Subcutaneous abdominal adipose tissue (tissue), 5 donors: ENCODE measurements at regions not wholly inside any gene's neighbourhood (a gene's known extent, or its start where the extent isn't known, plus 50 kb on each side); places are given as distances from the start of the nearest gene placed in this dataset.

Experiments
- H3K27ac ChIP-seq: one replicate; pipeline ENCODE4 v1.7.0; 2013; ENCODE audit warnings: low read depth, mild to moderate bottlenecking, inconsistent platforms, low read length, moderate library complexity
- H3K27me3 ChIP-seq, 5 donors: one replicate each; pipeline ENCODE4 v1.7.0; 2013; ENCODE audit warnings: low read length in 5 of 5, inconsistent platforms in 1 of 5; ENCODE audit not compliant: control insufficient read depth in 5 of 5, insufficient read depth in 4 of 5
- H3K36me3 ChIP-seq, 5 donors: one replicate each; pipeline ENCODE4 v1.7.0; 2013; ENCODE audit warnings: low read length in 5 of 5; ENCODE audit not compliant: control insufficient read depth in 5 of 5, insufficient read depth in 5 of 5
- H3K4me1 ChIP-seq, 5 donors: one replicate each; pipeline ENCODE4 v1.7.0; 2013; ENCODE audit warnings: low read length in 5 of 5, mild to moderate bottlenecking in 3 of 5, moderate library complexity in 1 of 5; ENCODE audit not compliant: control insufficient read depth in 5 of 5, insufficient read depth in 5 of 5
- H3K4me3 ChIP-seq, 5 donors: one replicate each; pipeline ENCODE4 v1.7.0; 2013; ENCODE audit warnings: low read length in 5 of 5, low read depth in 1 of 5
- H3K9ac ChIP-seq, 5 donors: one replicate each; pipeline ENCODE4 v1.7.0; 2013; ENCODE audit warnings: low read length in 5 of 5, mild to moderate bottlenecking in 4 of 5, moderate library complexity in 3 of 5
- H3K9me3 ChIP-seq, 5 donors: one replicate each; pipeline ENCODE4 v1.7.0; 2013; ENCODE audit warnings: low read length in 5 of 5; ENCODE audit not compliant: control insufficient read depth in 5 of 5
- donor health status: healthy.
- donor health status: healthy.
- donor health status: healthy.
- donor health status: healthy.
- donor health status: healthy.

DNA sequence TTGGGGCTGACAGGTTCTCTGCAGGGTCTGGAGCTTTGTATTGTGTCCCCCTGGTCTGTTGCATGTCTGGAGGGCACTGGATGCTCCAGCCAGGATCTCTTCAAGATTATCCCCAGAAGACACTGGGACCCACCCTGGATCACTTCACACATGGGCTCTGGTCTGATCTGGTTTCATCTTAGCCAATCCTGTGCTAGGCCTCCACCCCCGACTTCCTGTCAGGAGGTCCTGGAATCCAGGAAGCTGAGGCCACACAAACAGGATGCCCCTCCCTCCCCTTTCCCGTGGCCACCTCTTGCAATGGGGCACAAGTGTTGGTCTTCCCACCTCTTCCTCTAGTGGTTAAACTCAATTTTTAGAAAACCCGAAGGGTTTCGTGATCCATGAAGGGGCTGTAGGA is 242.6 kb upstream of the MVB12B start:
- H3K27ac ChIP-seq: no peak overlapping the region
- no peaks in the 10 kb centered on the region for H3K36me3 ChIP-seq
- H3K9me3 ChIP-seq: no peaks in the 10 kb centered on the region
- H3K4me1 ChIP-seq: peaks cover 0 to 4% (median 0%) of the 10 kb centered on the region in 5 donors
- H3K4me3 ChIP-seq: no peak overlapping the region
- H3K27me3 ChIP-seq: peaks cover 0 to 14% (median 0%) of the 10 kb centered on the region in 5 donors
- no peak overlapping the region for H3K9ac ChIP-seq

GRCh38 chr9:126084696-126085095 is 241.9 kb upstream of the MVB12B start:
- Histone ChIP-seq H3K27ac (no peak overlapping the region), H3K9me3 (no peaks in the 10 kb centered on the region), H3K4me1 (peaks cover 0 to 4% (median 0%) of the 10 kb centered on the region in 5 donors), H3K4me3 (no peak overlapping the region), H3K27me3 (peaks cover 0 to 14% (median 0%) of the 10 kb centered on the region in 5 donors), H3K9ac (no peak overlapping the region), H3K36me3 (no peaks in the 10 kb centered on the region)

DNA sequence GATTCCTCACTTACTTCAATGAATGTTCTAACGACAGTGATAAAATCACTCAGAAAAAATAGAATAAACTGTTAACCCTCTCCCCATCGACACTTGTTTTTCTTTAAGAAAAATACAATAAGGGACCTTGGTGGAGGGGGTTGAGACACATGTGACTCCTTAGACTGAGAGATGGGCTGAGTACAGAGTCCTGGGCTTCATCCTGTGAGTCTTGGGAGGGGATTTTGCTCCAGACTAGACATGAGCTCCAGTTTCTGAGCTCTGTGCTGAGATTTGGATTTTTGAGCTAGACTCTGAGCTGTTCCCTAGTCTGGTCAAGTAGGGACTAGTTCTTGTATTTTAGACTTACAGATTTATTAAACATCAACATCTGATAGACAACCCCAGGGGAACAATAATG is 241.5 kb upstream of the MVB12B start:
- Histone ChIP-seq H3K27me3 (peaks cover 0 to 14% (median 0%) of the 10 kb centered on the region in 5 donors), H3K36me3 (no peaks in the 10 kb centered on the region)

GRCh38 chr9:126088336-126088735 is 238.3 kb upstream of the MVB12B start:
- Histone ChIP-seq H3K9me3 (no peaks in the 10 kb centered on the region), H3K4me1 (peaks cover 0 to 4% (median 0%) of the 10 kb centered on the region in 5 donors), H3K36me3 (no peaks in the 10 kb centered on the region), H3K9ac (no peak overlapping the region), H3K4me3 (no peak overlapping the region), H3K27me3 (peaks cover 0 to 21% (median 5%) of the 10 kb centered on the region in 5 donors), H3K27ac (no peak overlapping the region)

More for the DNA sequence above, 241.5 kb upstream of the MVB12B start:
- Histone ChIP-seq H3K9ac (no peak overlapping the region), H3K4me3 (no peak overlapping the region), H3K4me1 (peaks cover 0 to 4% (median 0%) of the 10 kb centered on the region in 5 donors), H3K27ac (no peak overlapping the region), H3K9me3 (no peaks in the 10 kb centered on the region)

- peaks cover 0 to 10% (median 5%) of the 10 kb centered on the region in 5 donors for H3K27me3 ChIP-seq
- H3K27ac ChIP-seq: no peak overlapping the region
These were observed 236.8 kb upstream of the MVB12B start for GRCh38 chr9:126089789-126090188.

GRCh38 chr9:126093771-126094170 is 232.9 kb upstream of the MVB12B start:
- H3K36me3 ChIP-seq: no peaks in the 10 kb centered on the region
- no peak overlapping the region for H3K9ac ChIP-seq
- H3K27ac ChIP-seq: no peak overlapping the region
- peaks cover 0 to 11% (median 7%) of the 10 kb centered on the region in 5 donors for H3K4me1 ChIP-seq
- no peak overlapping the region for H3K4me3 ChIP-seq
- peaks cover 0 to 3% (median 0%) of the 10 kb centered on the region in 5 donors for H3K9me3 ChIP-seq
- H3K27me3 ChIP-seq: peaks cover 0 to 14% (median 9%) of the 10 kb centered on the region in 5 donors

More at GRCh38 chr9:126089789-126090188, 236.8 kb upstream of the MVB12B start:
- H3K4me1 ChIP-seq: no peaks in the 10 kb centered on the region
- H3K4me3 ChIP-seq: no peak overlapping the region
- no peak overlapping the region for H3K9ac ChIP-seq
- H3K9me3 ChIP-seq: no peaks in the 10 kb centered on the region
- no peaks in the 10 kb centered on the region for H3K36me3 ChIP-seq

GRCh38 chr9:126095546-126096190 is 231.0 kb upstream of the MVB12B start:
- Histone ChIP-seq H3K36me3 (no peaks in the 10 kb centered on the region), H3K9me3 (peaks cover 0 to 6% (median 0%) of the 10 kb centered on the region in 5 donors), H3K4me1 (peaks cover 0 to 11% (median 7%) of the 10 kb centered on the region in 5 donors), H3K9ac (no peak overlapping the region), H3K27ac (no peak overlapping the region), H3K4me3 (no peak overlapping the region), H3K27me3 (peaks cover 0 to 17% (median 14%) of the 10 kb centered on the region in 5 donors)

- Histone ChIP-seq H3K4me3 (no peak overlapping the region), H3K9ac (no peak overlapping the region), H3K4me1 (peaks cover 0 to 11% (median 7%) of the 10 kb centered on the region in 5 donors), H3K27ac (no peak overlapping the region), H3K36me3 (no peaks in the 10 kb centered on the region), H3K27me3 (peaks cover 0 to 17% (median 14%) of the 10 kb centered on the region in 5 donors), H3K9me3 (peaks cover 0 to 6% (median 0%) of the 10 kb centered on the region in 5 donors)
These were observed 230.3 kb upstream of the MVB12B start for GRCh38 chr9:126096340-126096739.

DNA sequence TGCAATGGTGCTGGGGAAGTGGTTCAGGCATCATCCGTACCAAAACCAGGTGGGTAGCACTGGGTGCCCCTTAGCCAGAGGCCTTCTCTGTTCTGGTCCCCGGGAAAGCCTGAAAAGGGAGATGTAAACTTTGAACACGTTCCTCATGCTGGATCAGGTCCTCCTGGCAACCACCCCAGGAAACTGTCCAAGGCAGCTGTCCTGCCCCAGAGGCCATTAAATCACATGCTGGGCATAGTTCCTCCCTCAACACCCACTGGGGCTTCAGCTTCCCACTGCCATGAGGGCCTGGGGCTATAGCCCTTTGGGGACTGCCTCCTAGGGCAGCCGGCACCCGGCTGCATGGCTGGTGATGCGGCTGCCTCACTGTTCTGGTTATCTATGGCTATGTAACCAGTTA is 228.9 kb upstream of the MVB12B start:
- Histone ChIP-seq H3K27me3 (peaks cover 0 to 15% (median 7%) of the 10 kb centered on the region in 5 donors), H3K9ac (no peak overlapping the region)

DNA sequence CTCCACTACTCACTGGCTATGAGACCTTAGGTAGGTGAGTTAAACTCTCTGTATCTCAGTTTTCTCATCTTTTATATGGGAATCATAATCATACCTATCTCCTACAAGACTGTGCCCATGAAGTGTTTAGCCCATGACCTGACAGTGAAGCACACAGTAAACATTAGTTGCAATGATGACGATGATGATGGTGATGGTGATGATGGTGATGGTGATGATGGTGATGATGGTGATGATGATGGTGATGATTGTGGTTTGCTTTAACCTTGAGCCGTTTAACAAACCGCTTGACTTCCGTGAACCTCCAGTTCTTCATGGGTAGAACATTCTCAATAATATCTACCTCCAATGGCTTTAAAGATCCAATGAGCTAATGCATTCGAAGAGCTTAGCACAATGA is 220.2 kb upstream of the MVB12B start:
- H3K27me3 ChIP-seq: peaks cover 0 to 17% (median 5%) of the 10 kb centered on the region in 5 donors
- H3K9me3 ChIP-seq: no peaks in the 10 kb centered on the region
- H3K4me3 ChIP-seq: no peak overlapping the region
- no peaks in the 10 kb centered on the region for H3K36me3 ChIP-seq
- H3K27ac ChIP-seq: no peak overlapping the region
- no peak overlapping the region for H3K9ac ChIP-seq
- H3K4me1 ChIP-seq: no peaks in the 10 kb centered on the region

More for the DNA sequence above, 228.9 kb upstream of the MVB12B start:
- Histone ChIP-seq H3K4me1 (peaks cover 0 to 11% (median 7%) of the 10 kb centered on the region in 5 donors), H3K27ac (no peak overlapping the region), H3K9me3 (peaks cover 0 to 6% (median 0%) of the 10 kb centered on the region in 5 donors), H3K36me3 (no peaks in the 10 kb centered on the region), H3K4me3 (no peak overlapping the region)
